Neural progenitor cell (in vitro differentiated cells): ENCODE measurements at regions not wholly inside any gene's neighbourhood (a gene's known extent, or its start where the extent isn't known, plus 50 kb on each side); places are given as distances from the start of the nearest gene placed in this dataset.

Source experiments
- EZH2phosphoT487 ChIP-seq: fragments of 200-600 bp; sonication (generic); IDR thresholded peaks from 2 replicates; pipeline ENCODE4 v1.6.1; 2017; ENCODE audit warnings: antibody characterized with exemption
- TF ChIP-seq, protein P1 (sequence below): fragments of 200-600 bp; sonication (generic); IDR thresholded peaks from 2 replicates; pipeline ENCODE4 v1.5.1; 2017; ENCODE audit warnings: antibody characterized with exemption, mild to moderate bottlenecking

- TF ChIP-seq, protein P1, sequence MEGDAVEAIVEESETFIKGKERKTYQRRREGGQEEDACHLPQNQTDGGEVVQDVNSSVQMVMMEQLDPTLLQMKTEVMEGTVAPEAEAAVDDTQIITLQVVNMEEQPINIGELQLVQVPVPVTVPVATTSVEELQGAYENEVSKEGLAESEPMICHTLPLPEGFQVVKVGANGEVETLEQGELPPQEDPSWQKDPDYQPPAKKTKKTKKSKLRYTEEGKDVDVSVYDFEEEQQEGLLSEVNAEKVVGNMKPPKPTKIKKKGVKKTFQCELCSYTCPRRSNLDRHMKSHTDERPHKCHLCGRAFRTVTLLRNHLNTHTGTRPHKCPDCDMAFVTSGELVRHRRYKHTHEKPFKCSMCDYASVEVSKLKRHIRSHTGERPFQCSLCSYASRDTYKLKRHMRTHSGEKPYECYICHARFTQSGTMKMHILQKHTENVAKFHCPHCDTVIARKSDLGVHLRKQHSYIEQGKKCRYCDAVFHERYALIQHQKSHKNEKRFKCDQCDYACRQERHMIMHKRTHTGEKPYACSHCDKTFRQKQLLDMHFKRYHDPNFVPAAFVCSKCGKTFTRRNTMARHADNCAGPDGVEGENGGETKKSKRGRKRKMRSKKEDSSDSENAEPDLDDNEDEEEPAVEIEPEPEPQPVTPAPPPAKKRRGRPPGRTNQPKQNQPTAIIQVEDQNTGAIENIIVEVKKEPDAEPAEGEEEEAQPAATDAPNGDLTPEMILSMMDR: no peak
- TF ChIP-seq EZH2phosphoT487: no peak
Measured at GRCh38 chr3:135362889-135363288, 567.8 kb downstream of the EPHB1 start.
